Breast epithelium (tissue), 4 donors: ENCODE measurements at regions not wholly inside any gene's neighbourhood (a gene's known extent, or its start where the extent isn't known, plus 50 kb on each side); places are given as distances from the start of the nearest gene placed in this dataset.

Experiments used
- DNase-seq, 2 donors: peaks; one replicate each; pipeline ENCODE4 v3.0.0-alpha.2; 2019; ENCODE audit warnings: low spot score in 2 of 2
- H3K27ac ChIP-seq, 2 donors: fragments of 200-600 bp; sonication (generic) in 1 of 2; one replicate each; pipeline ENCODE4 v1.5.1; 2016 to 2019; ENCODE audit warnings: mild to moderate bottlenecking in 1 of 2
- H3K27me3 ChIP-seq, 2 donors: fragments of 200-600 bp; sonication (generic) in 1 of 2; one replicate each; pipeline versions ENCODE4 v1.5.1 to v1.6.0; 2017 to 2019; ENCODE audit warnings: control low read depth in 1 of 2, mild to moderate bottlenecking in 1 of 2
- H3K36me3 ChIP-seq: fragments of 200-600 bp; one replicate; pipeline ENCODE4 v1.5.1; 2019
- H3K4me1 ChIP-seq, 2 donors: fragments of 200-600 bp; sonication (generic); one replicate each; pipeline ENCODE4 v1.5.1; 2016 to 2019; ENCODE audit warnings: control low read depth in 1 of 2
- H3K4me3 ChIP-seq, 3 donors: fragments of 200-600 bp; sonication (generic); 1 replicate in 2 of 3; 2 replicates in 1 of 3; pipeline ENCODE4 v1.5.1; 2016 to 2019; ENCODE audit warnings: mild to moderate bottlenecking in 3 of 3, moderate library complexity in 2 of 3
- H3K9me3 ChIP-seq, 2 donors: fragments of 200-600 bp; sonication (generic) in 1 of 2; one replicate each; pipeline ENCODE4 v1.5.1; 2016 to 2019; ENCODE audit warnings: control low read depth in 1 of 2
- POLR2A ChIP-seq: fragments of 450-650 bp; IDR thresholded peaks from one replicate; pipeline ENCODE4 v1.6.1; 2016; ENCODE audit warnings: antibody characterized with exemption, mild to moderate bottlenecking, moderate library complexity
- POLR2AphosphoS5 ChIP-seq, 3 donors: sonication (generic); formaldehyde crosslinking; IDR thresholded peaks; one replicate each; pipeline ENCODE4 v1.6.1; 2017; ENCODE audit warnings: antibody characterized with exemption in 3 of 3
- intact Hi-C: fragments of 100-400 bp; cut with DNase I; formaldehyde crosslinking; loops from one replicate; pipeline ENCODE4 v1.15.1; 2023; ENCODE audit warnings: low total_unique reads
- TF ChIP-seq, protein P1 (sequence below), 3 donors: fragments of 450-650 bp; IDR thresholded peaks; one replicate each; pipeline ENCODE4 v1.5.1; 2016 to 2017; ENCODE audit warnings: antibody characterized with exemption in 3 of 3, mild to moderate bottlenecking in 3 of 3, moderate library complexity in 3 of 3

DNA sequence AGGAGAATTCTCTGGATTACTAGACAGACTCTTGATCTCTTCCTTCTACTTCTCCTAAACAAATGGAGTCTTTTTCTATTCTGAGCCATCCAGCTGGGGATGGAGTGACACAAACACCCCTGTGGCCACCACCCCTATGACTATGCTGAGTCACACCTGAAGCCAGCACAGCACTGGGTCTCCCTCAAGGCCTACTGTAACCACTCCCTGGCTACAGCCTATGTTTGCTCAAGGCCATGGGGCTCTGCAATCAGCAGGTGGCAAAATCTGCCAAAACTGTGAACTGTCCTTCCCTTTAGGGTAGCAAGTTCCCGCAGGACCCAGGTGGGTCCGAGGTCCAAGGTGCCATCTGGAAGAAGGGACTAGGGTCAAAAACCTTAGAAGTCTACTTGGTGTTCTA lies 132.3 kb downstream of the TINAG start:
- intact Hi-C loops: no loop called here
- Histone ChIP-seq H3K9me3 (peaks cover 0 to 4% of the 10 kb centered on the region in 2 donors), H3K4me1 (no peaks in the 10 kb centered on the region), H3K27ac (no peak overlapping the region), H3K27me3 (no peaks in the 10 kb centered on the region), H3K36me3 (no peaks in the 10 kb centered on the region), H3K4me3 (no peak overlapping the region)
- TF ChIP-seq, protein P1, sequence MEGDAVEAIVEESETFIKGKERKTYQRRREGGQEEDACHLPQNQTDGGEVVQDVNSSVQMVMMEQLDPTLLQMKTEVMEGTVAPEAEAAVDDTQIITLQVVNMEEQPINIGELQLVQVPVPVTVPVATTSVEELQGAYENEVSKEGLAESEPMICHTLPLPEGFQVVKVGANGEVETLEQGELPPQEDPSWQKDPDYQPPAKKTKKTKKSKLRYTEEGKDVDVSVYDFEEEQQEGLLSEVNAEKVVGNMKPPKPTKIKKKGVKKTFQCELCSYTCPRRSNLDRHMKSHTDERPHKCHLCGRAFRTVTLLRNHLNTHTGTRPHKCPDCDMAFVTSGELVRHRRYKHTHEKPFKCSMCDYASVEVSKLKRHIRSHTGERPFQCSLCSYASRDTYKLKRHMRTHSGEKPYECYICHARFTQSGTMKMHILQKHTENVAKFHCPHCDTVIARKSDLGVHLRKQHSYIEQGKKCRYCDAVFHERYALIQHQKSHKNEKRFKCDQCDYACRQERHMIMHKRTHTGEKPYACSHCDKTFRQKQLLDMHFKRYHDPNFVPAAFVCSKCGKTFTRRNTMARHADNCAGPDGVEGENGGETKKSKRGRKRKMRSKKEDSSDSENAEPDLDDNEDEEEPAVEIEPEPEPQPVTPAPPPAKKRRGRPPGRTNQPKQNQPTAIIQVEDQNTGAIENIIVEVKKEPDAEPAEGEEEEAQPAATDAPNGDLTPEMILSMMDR (IDR thresholded peaks at IDR 0.05): no peak
- TF ChIP-seq POLR2AphosphoS5 (IDR thresholded peaks at IDR 0.05) (no peak), POLR2A (no peak)
- no peak for DNase-seq

DNA sequence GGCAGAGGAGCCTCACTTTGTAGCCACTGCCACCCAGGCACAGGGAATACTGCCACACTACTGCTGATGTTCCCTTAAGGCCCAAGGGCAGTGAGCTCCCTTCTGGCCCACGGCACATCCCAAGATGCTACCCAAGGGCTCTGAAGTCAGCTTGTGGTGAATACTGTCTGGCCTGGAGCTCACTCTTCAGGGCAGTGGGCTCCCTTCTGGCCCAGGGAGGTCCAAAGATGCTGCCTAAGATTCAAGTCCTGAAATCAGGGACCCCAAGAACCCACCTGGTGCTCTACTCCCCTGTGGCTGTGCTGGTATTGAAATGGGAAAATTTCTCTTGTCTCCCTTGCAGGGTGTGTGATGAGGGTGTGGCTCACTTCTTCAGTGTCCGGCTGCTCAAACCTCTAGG lies 132.8 kb downstream of the TINAG start:
- no peak overlapping the region for H3K27ac ChIP-seq
- DNase-seq: no peak
- H3K36me3 ChIP-seq: no peaks in the 10 kb centered on the region
- intact Hi-C loops: no loop called here
- H3K9me3 ChIP-seq: peaks cover 0 to 4% of the 10 kb centered on the region in 2 donors
- no peaks in the 10 kb centered on the region for H3K4me1 ChIP-seq
- H3K4me3 ChIP-seq: no peak overlapping the region
- TF ChIP-seq, protein P1 (IDR thresholded peaks at IDR 0.05): no peak
- no peak for TF ChIP-seq POLR2AphosphoS5 (IDR thresholded peaks at IDR 0.05)
- no peak for TF ChIP-seq POLR2A
- H3K27me3 ChIP-seq: no peaks in the 10 kb centered on the region

DNA sequence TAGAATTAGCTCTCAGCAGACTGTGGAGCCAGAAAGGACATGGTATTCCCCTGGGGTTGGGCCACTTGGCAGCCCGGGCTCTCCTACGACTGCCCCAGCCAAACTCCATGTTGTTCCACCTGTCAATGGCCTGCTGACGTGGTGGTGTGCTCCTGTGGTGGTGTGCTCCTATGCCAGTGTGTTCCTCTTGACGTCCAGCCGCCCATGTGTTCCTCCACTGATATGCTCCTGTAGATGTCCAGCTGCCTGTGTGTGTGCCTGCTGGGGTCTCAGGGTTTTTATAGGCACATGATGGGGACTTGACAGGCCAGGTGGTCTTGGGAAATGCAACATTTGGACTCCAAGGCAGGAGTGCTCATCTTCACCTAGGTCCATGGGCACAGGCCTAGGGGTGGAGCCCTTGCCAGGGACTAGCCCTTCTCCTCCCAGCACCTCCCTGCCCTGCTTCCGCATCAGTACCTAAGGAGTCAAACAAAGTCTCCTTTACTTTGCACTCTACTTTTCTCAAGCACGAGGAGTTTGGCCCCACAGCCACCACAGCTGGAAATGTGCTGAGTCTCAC lies 133.5 kb downstream of the TINAG start:
- TF ChIP-seq POLR2AphosphoS5 (IDR thresholded peaks at IDR 0.05) (no peak), POLR2A (no peak)
- TF ChIP-seq, protein P1 (IDR thresholded peaks at IDR 0.05): no peak
- DNase-seq: no peak
- H3K4me1 ChIP-seq: no peaks in the 10 kb centered on the region
- H3K9me3 ChIP-seq: peaks cover 0 to 4% of the 10 kb centered on the region in 2 donors
- no peaks in the 10 kb centered on the region for H3K36me3 ChIP-seq
- intact Hi-C loops: no loop called here
- H3K4me3 ChIP-seq: no peak overlapping the region
- no peak overlapping the region for H3K27ac ChIP-seq
- no peaks in the 10 kb centered on the region for H3K27me3 ChIP-seq

DNA sequence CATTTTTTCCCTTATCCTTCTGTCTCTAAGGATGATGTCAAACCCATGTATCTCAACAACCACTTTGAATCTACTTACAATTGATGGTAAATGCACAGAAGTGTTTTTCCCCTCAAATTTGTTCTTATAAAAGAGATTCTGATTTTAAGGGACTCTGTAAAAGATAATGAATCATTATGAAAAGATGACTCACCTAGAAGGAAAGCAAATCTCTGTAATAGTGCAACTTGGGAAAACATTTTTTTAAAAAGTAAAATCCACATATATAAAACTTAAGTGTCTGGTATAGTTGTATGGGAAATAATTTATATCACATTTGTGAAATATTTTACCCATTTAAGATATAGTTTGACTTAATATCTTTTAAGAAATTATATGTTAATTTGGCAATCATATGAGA lies 137.0 kb downstream of the TINAG start:
- TF ChIP-seq POLR2A: no peak
- TF ChIP-seq POLR2AphosphoS5 (IDR thresholded peaks at IDR 0.05): no peak
- TF ChIP-seq, protein P1 (IDR thresholded peaks at IDR 0.05): no peak
- H3K27ac ChIP-seq: no peak overlapping the region

DNA sequence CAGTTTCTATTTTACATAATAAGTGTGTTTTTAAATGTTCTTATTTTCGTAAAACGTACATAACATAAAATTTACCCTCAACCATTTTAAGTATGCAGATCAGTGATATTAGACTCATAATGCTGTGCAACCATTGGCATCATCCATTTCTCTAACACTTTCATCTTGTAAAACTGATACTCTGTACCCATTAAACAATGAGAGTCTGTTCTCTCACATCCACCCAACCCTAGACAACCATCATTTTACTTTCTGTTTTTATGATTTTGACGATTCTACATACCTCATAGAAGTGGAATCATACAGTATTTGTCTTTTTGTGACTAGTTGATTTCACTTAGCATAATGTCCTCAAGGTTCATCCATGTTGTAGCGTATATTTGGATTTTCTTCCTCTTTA lies 140.4 kb downstream of the TINAG start:
- H3K4me1 ChIP-seq: no peaks in the 10 kb centered on the region
- H3K4me3 ChIP-seq: no peak overlapping the region
- H3K9me3 ChIP-seq: peaks cover 0 to 7% of the 10 kb centered on the region in 2 donors
- H3K36me3 ChIP-seq: no peaks in the 10 kb centered on the region
- no peaks in the 10 kb centered on the region for H3K27me3 ChIP-seq
- intact Hi-C loops: no loop called here
- H3K27ac ChIP-seq: no peak overlapping the region
- no peak for DNase-seq
- TF ChIP-seq POLR2A (no peak), POLR2AphosphoS5 (IDR thresholded peaks at IDR 0.05) (no peak)
- TF ChIP-seq, protein P1 (IDR thresholded peaks at IDR 0.05): no peak

More for the DNA sequence above, 137.0 kb downstream of the TINAG start:
- no peak for DNase-seq
- no peaks in the 10 kb centered on the region for H3K4me1 ChIP-seq
- H3K27me3 ChIP-seq: no peaks in the 10 kb centered on the region
- H3K4me3 ChIP-seq: no peak overlapping the region
- intact Hi-C loops: no loop called here
- H3K36me3 ChIP-seq: no peaks in the 10 kb centered on the region
- H3K9me3 ChIP-seq: peaks cover 0 to 4% of the 10 kb centered on the region in 2 donors
